Ovary (tissue), 7 donors: ENCODE measurements at regions not wholly inside any gene's neighbourhood (a gene's known extent, or its start where the extent isn't known, plus 50 kb on each side); places are given as distances from the start of the nearest gene placed in this dataset.

Experiments used
- DNase-seq, 5 donors: peaks; one replicate each; pipeline ENCODE4 v3.0.0-alpha.2; 2019 to 2020
- H3K27ac ChIP-seq, 2 donors: fragments of 200-600 bp; one replicate each; pipeline versions ENCODE4 v1.5.1 to v1.8.0; 2019 to 2022
- H3K27me3 ChIP-seq: fragments of 200-600 bp; one replicate; pipeline ENCODE4 v1.8.0; 2022
- H3K36me3 ChIP-seq: fragments of 200-600 bp; sonication (generic); one replicate; pipeline ENCODE4 v1.5.1; 2019
- H3K4me1 ChIP-seq: one replicate; pipeline ENCODE4 v1.8.1; 2013; ENCODE audit warnings: mild to moderate bottlenecking, moderate library complexity; ENCODE audit not compliant: insufficient read depth
- H3K4me3 ChIP-seq: fragments of 200-600 bp; sonication (generic); one replicate; pipeline ENCODE4 v1.5.1; 2017
- H3K9me3 ChIP-seq, 2 donors: fragments of 200-600 bp in 1 of 2; sonication (generic) in 1 of 2; one replicate each; pipeline versions ENCODE4 v1.5.1 to v1.8.1; 2013 to 2019; ENCODE audit warnings: mild to moderate bottlenecking in 1 of 2, moderate library complexity in 1 of 2
- CTCF ChIP-seq, 3 donors: fragments of 450-650 bp in 2 of 3; fragments of 200-600 bp in 1 of 3; IDR thresholded peaks; one replicate each; pipeline versions ENCODE4 v1.5.1 to v1.8.0; 2016 to 2022; ENCODE audit warnings: antibody characterized with exemption in 3 of 3, mild to moderate bottlenecking in 1 of 3
- EP300 ChIP-seq: sonication (generic); formaldehyde crosslinking; IDR thresholded peaks from one replicate; pipeline ENCODE4 v1.6.1; 2017; ENCODE audit warnings: antibody characterized with exemption
- POLR2A ChIP-seq: fragments of 450-650 bp; IDR thresholded peaks from one replicate; pipeline ENCODE4 v1.6.1; 2017; ENCODE audit warnings: antibody characterized with exemption, mild to moderate bottlenecking, moderate library complexity
- WGBS, 3 donors: extraction: QIAGEN DNeasy Blood & Tissue Kit in 1 of 3; methylation state at CpG; one replicate each; pipeline versions ENCODE4 v1.1.5 to v1.1.7; 2013 to 2017; 5-methylcytosine and 5-hydroxymethylcytosine counted together
- intact Hi-C, 4 donors: fragments of 100-400 bp; cut with DNase I; formaldehyde crosslinking; loops; one replicate each; pipeline versions ENCODE4 v1.11.0 to v1.15.1; 2022 to 2023
- donor health status: DM: no; HTN: no; CAD: no; lungs with moderate emphysema.
- donor health status: DM: no; HTN: no; CAD: no.
- donor health status: Bipolar disorder and iron deficiency.
- donor health status: DM: no; HTN: no; CAD: no.
- donor health status: DM: yes; HTN: yes; CAD: no.

GRCh38 chr12:13654456-13654855 is 326.9 kb downstream of the GRIN2B start:
- Histone ChIP-seq H3K9me3 (no peaks in the 10 kb centered on the region), H3K36me3 (no peaks in the 10 kb centered on the region), H3K4me1 (no peaks in the 10 kb centered on the region), H3K27ac (no peak overlapping the region), H3K4me3 (no peak overlapping the region), H3K27me3 (no peaks in the 10 kb centered on the region)
- no peak for DNase-seq
- 69 to 93% (median 75%) methylated on average over 1 of the region's 1 CpG for WGBS, 3 donors
- no peak for TF ChIP-seq POLR2A
- TF ChIP-seq EP300 = no peak
- TF ChIP-seq CTCF (IDR thresholded peaks at IDR 0.05) = no peak
- intact Hi-C loops = no loop called here

DNA sequence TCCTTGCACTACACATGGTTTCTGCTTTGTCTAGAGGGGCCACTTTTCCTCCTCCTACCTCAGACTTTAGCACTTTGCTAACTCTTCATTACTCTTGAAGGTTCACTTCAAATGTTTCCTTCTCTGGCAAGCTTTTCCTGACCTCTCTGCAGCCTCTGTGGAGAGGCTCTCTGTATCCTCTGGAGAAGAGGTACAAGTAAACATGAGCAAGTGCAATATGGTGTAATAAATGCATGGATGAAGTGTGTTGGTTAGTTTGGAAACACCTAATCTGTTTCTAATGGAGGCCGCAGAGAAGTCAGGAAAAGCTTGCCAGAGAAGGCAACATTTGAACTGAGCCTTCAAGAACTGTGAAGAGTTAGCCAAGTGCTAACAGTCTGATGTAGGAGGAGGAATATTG is 329.3 kb downstream of the GRIN2B start:
- Histone ChIP-seq H3K4me3 (no peak overlapping the region), H3K27ac (no peak overlapping the region), H3K9me3 (no peaks in the 10 kb centered on the region), H3K4me1 (no peaks in the 10 kb centered on the region), H3K36me3 (no peaks in the 10 kb centered on the region), H3K27me3 (no peaks in the 10 kb centered on the region)
- no peak for DNase-seq
- 90 to 100% (median 95%) methylated on average over 1 of the region's 1 CpG for WGBS, 3 donors
- intact Hi-C loops = no loop called here
- no peak for TF ChIP-seq EP300
- TF ChIP-seq CTCF (IDR thresholded peaks at IDR 0.05) = no peak

DNA sequence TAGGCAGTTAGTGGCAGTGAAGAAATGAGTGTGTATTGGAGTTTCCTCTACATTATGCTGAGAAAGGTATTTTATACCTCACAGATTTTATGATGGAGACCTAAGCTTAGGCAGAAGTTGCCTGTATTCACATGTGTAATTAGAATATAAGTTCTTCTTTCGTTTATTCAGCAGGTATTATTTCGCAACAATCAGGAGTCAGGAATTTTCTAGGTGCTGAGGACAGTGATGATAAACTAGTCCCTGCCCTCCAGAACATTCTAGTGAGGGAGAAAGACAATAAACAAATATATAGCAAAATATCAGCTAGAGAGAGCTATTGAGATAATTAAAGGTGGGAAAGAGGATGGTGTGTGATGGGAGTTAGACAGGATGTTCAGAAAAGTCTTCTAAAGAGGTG is 345.7 kb downstream of the GRIN2B start:
- intact Hi-C loops = no loop called here
- no peak for TF ChIP-seq POLR2A
- no peak for TF ChIP-seq EP300
- TF ChIP-seq CTCF (IDR thresholded peaks at IDR 0.05) = no peak
- Histone ChIP-seq H3K27me3 (no peaks in the 10 kb centered on the region), H3K9me3 (no peaks in the 10 kb centered on the region), H3K27ac (no peak overlapping the region), H3K36me3 (no peaks in the 10 kb centered on the region), H3K4me3 (no peak overlapping the region), H3K4me1 (no peaks in the 10 kb centered on the region)
- DNase-seq = no peak
- WGBS, 3 donors = 60 to 80% (median 65%) methylated on average over 2 of the region's 2 CpGs

DNA sequence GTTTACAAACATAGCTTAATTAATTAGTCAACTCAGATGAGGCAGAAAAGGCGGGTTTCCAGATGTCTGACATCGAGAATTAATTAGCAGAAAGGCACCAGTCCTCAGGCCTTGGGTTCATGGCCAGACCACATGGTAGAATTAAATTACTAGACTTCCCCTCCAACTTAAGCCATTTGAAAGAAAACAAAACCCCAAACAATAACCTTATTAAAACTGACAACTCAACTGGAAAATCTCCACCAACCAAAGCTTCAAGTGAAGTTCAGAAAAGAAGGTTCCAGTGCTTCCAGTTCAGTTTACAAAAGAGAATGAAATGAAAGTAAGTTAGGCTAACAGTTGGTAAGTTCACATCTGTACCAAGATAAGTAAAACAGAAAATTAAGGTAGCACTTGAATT is 349.5 kb downstream of the GRIN2B start:
- Histone ChIP-seq H3K27ac (no peak overlapping the region), H3K9me3 (no peaks in the 10 kb centered on the region), H3K4me3 (no peak overlapping the region), H3K4me1 (no peaks in the 10 kb centered on the region), H3K27me3 (no peaks in the 10 kb centered on the region), H3K36me3 (no peaks in the 10 kb centered on the region)
- 37 to 50% (median 47%) methylated on average over 2 of the region's 2 CpGs for WGBS, 3 donors
- TF ChIP-seq CTCF (IDR thresholded peaks at IDR 0.05) (no peak), POLR2A (no peak), EP300 (no peak)
- DNase-seq = no peak
- intact Hi-C loops = no loop called here

DNA sequence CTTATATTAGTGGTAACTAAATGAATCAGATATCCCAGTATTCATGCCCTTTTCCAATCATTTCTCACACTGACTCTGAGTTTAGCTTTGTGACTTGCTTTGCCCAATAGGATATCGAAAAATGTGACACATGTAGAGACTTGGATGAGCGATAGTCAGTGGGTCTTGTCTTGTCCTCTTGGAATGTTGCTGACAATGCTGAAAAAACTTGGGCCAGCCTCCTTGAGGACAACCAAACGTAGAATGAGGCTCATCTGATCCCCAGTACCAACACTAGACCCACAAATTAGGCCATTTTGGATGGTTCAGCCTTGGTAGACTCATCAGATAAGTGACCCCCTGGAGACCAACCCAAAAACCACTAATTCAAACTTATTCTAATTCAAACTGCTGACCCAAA is 351.0 kb downstream of the GRIN2B start:
- Histone ChIP-seq H3K9me3 (no peaks in the 10 kb centered on the region), H3K4me1 (no peaks in the 10 kb centered on the region), H3K4me3 (no peak overlapping the region), H3K27me3 (no peaks in the 10 kb centered on the region), H3K36me3 (no peaks in the 10 kb centered on the region), H3K27ac (no peak overlapping the region)
- WGBS, 3 donors = 86 to 92% (median 89%) methylated on average over 3 of the region's 3 CpGs
- intact Hi-C loops = no loop called here
- no peak for TF ChIP-seq CTCF (IDR thresholded peaks at IDR 0.05)
- TF ChIP-seq POLR2A = no peak
- no peak for TF ChIP-seq EP300
- DNase-seq = no peak
